ENCODE measurements at regions not wholly inside any gene's neighbourhood (a gene's known extent, or its start where the extent isn't known, plus 50 kb on each side); places are given as distances from the start of the nearest gene placed in this dataset.

DNA sequence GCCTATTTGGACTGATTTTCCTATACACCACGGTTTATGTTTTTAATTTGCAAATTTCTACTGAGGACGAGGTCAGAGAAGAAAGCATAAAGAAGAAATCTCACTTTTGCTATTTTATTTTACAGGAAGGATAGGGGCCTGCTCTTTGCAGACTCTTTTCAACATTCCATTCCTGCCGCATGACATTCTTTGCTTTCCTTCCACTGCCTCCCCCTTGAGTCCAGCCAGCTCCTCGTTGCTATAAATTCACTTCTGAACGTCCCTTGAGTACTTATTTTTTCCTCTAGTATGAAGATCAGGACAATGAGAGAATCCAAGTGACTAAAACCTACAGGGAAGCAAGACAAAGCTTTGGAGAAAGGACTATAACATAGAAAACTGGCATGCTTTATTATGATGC, 53.4 kb upstream of the PTGFR start:
- Histone ChIP-seq H3K4me1 (ENCODE audit: control insufficient read depth in 1 of 2, insufficient read depth in 2 of 2, low read length in 2 of 2) (no peaks in the 10 kb centered on the region), H3K27ac (ENCODE audit: low read depth, low read length) (no peak overlapping the region), H3K79me2 (ENCODE audit: insufficient read depth, low read length) (no peaks in the 10 kb centered on the region), H3K36me3 (ENCODE audit: control insufficient read depth in 1 of 2, insufficient read depth in 2 of 2, low read length in 2 of 2) (no peaks in the 10 kb centered on the region), H3K27me3 (ENCODE audit: insufficient read depth, low read length) (no peaks in the 10 kb centered on the region), H2AFZ (ENCODE audit: low read depth, low read length, poor library complexity, severe bottlenecking) (no peak overlapping the region), H3K4me2 (ENCODE audit: low read length) (no peak overlapping the region), H3K9ac (ENCODE audit: low read length) (no peak overlapping the region), H3K4me3 (replicated peaks in 1 of 2; ENCODE audit: low read depth in 1 of 2, low read length in 2 of 2) (no peak overlapping the region), H3K9me3 (ENCODE audit: control insufficient read depth in 1 of 2, insufficient read depth in 1 of 2, low read depth in 1 of 2, low read length in 2 of 2) (no peaks in the 10 kb centered on the region), H3K9me2 (ENCODE audit: insufficient read depth) (no peaks in the 10 kb centered on the region), H4K20me1 (ENCODE audit: insufficient read depth) (no peaks in the 10 kb centered on the region)
- BruUV-seq (replicated peaks): no TSS peak
- RAD21 ChIA-PET (ENCODE audit: low non-redundant PET in 1 of 2, low total read pairs in 2 of 2, uncharacterized antibody in 2 of 2, unreplicated experiment in 2 of 2): no interaction called here
- intact Hi-C loops (cut with micrococcal nuclease): loop anchor here (5.0 kb wide), 1 partner anchor 50 kb away; no protein-coding TSS in a partner anchor
- POLR2A ChIA-PET: no interaction called here
- ATAC-seq: no peak
- CTCF ChIA-PET: no interaction called here
- no peak for DNase-seq (ENCODE audit: low read depth, low spot score)
- no peak for TF ChIP-seq SP1 (IDR thresholded peaks at IDR 0.05; ENCODE audit: low read depth)
- TF ChIP-seq TCF7L2 (IDR thresholded peaks at IDR 0.05; ENCODE audit: borderline replicate concordance, extremely low read depth, insufficient read depth, insufficient read length): no peak
- TF ChIP-seq CEBPB (IDR thresholded peaks at IDR 0.05; ENCODE audit: low read depth): no peak
- TF ChIP-seq POLR2AphosphoS5 (IDR thresholded peaks at IDR 0.05; ENCODE audit: low read depth, low read length): no peak
- no peak for TF ChIP-seq RAD21 (IDR thresholded peaks at IDR 0.05; ENCODE audit: low read depth)
- TF ChIP-seq FOSL1 (IDR thresholded peaks at IDR 0.05; ENCODE audit: low read depth): no peak
- TF ChIP-seq YY1 (IDR thresholded peaks at IDR 0.05; ENCODE audit: extremely low read depth, insufficient replicate concordance, low read depth, low read length): no peak

DNA sequence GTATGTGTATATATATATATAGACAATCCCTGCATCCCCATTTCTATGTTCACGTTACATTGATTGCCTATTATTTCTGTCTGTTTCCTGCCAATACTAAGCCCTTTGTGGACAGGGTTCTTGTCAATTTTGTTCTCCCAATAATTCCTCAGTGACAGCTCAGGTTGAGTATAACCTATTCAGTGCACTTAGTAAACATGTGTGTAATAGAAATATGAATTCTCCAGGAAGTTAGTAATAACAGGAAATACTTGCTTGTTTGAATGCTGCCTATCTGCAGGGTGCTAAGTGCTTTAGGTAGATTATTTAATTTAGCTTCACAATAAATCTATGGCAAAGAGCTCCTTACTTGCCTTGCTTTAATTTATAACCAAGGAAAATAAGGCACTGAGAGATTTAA, 52.8 kb upstream of the PTGFR start:
- Histone ChIP-seq H3K36me3 (ENCODE audit: control insufficient read depth in 1 of 2, insufficient read depth in 2 of 2, low read length in 2 of 2) (no peaks in the 10 kb centered on the region), H3K79me2 (ENCODE audit: insufficient read depth, low read length) (no peaks in the 10 kb centered on the region), H3K9me3 (ENCODE audit: control insufficient read depth in 1 of 2, insufficient read depth in 1 of 2, low read depth in 1 of 2, low read length in 2 of 2) (no peaks in the 10 kb centered on the region), H2AFZ (ENCODE audit: low read depth, low read length, poor library complexity, severe bottlenecking) (no peak overlapping the region), H3K27ac (ENCODE audit: low read depth, low read length) (no peak overlapping the region), H3K4me1 (ENCODE audit: control insufficient read depth in 1 of 2, insufficient read depth in 2 of 2, low read length in 2 of 2) (no peaks in the 10 kb centered on the region), H3K9me2 (ENCODE audit: insufficient read depth) (no peaks in the 10 kb centered on the region), H3K27me3 (ENCODE audit: insufficient read depth, low read length) (no peaks in the 10 kb centered on the region), H3K4me2 (ENCODE audit: low read length) (no peak overlapping the region), H3K4me3 (replicated peaks in 1 of 2; ENCODE audit: low read depth in 1 of 2, low read length in 2 of 2) (no peak overlapping the region), H3K9ac (ENCODE audit: low read length) (no peak overlapping the region), H4K20me1 (ENCODE audit: insufficient read depth) (no peaks in the 10 kb centered on the region)
- no TSS peak for BruUV-seq (replicated peaks)
- intact Hi-C loops (cut with micrococcal nuclease): loop anchor here (5.0 kb wide), 1 partner anchor 51 kb away; no protein-coding TSS in a partner anchor
- no peak for ATAC-seq
- POLR2A ChIA-PET: no interaction called here
- CTCF ChIA-PET: no interaction called here
- DNase-seq (ENCODE audit: low read depth, low spot score): no peak
- RAD21 ChIA-PET (ENCODE audit: low non-redundant PET in 1 of 2, low total read pairs in 2 of 2, uncharacterized antibody in 2 of 2, unreplicated experiment in 2 of 2): no interaction called here
- TF ChIP-seq CTCF (IDR thresholded peaks at IDR 0.05 in 2 of 3, conservative IDR thresholded peaks at IDR 0.05 in 1 of 3; ENCODE audit: borderline replicate concordance in 1 of 3, insufficient read depth in 1 of 3, low read depth in 2 of 3, low read length in 2 of 3): no peak
- no peak for TF ChIP-seq SRF (IDR thresholded peaks at IDR 0.05; ENCODE audit: low read depth)
- no peak for TF ChIP-seq YY1 (IDR thresholded peaks at IDR 0.05; ENCODE audit: extremely low read depth, insufficient replicate concordance, low read depth, low read length)
- no peak for TF ChIP-seq CEBPB (IDR thresholded peaks at IDR 0.05; ENCODE audit: low read depth)
- no peak for TF ChIP-seq POLR2A (IDR thresholded peaks at IDR 0.05; ENCODE audit: borderline replicate concordance, extremely low read depth, insufficient read depth, insufficient read length)
- TF ChIP-seq CBX3 (IDR thresholded peaks at IDR 0.05; ENCODE audit: low read depth): no peak
- TF ChIP-seq POLR2AphosphoS5 (IDR thresholded peaks at IDR 0.05; ENCODE audit: low read depth, low read length): no peak
- TF ChIP-seq, protein P1, sequence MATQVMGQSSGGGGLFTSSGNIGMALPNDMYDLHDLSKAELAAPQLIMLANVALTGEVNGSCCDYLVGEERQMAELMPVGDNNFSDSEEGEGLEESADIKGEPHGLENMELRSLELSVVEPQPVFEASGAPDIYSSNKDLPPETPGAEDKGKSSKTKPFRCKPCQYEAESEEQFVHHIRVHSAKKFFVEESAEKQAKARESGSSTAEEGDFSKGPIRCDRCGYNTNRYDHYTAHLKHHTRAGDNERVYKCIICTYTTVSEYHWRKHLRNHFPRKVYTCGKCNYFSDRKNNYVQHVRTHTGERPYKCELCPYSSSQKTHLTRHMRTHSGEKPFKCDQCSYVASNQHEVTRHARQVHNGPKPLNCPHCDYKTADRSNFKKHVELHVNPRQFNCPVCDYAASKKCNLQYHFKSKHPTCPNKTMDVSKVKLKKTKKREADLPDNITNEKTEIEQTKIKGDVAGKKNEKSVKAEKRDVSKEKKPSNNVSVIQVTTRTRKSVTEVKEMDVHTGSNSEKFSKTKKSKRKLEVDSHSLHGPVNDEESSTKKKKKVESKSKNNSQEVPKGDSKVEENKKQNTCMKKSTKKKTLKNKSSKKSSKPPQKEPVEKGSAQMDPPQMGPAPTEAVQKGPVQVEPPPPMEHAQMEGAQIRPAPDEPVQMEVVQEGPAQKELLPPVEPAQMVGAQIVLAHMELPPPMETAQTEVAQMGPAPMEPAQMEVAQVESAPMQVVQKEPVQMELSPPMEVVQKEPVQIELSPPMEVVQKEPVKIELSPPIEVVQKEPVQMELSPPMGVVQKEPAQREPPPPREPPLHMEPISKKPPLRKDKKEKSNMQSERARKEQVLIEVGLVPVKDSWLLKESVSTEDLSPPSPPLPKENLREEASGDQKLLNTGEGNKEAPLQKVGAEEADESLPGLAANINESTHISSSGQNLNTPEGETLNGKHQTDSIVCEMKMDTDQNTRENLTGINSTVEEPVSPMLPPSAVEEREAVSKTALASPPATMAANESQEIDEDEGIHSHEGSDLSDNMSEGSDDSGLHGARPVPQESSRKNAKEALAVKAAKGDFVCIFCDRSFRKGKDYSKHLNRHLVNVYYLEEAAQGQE (IDR thresholded peaks at IDR 0.05; ENCODE audit: low read depth): no peak
- TF ChIP-seq TCF7L2 (IDR thresholded peaks at IDR 0.05; ENCODE audit: borderline replicate concordance, extremely low read depth, insufficient read depth, insufficient read length): no peak

Measured in HCT116 (cell line).